HepG2 (cell line): ENCODE measurements at regions not wholly inside any gene's neighbourhood (a gene's known extent, or its start where the extent isn't known, plus 50 kb on each side); places are given as distances from the start of the nearest gene placed in this dataset.

Experiments used
- ATAC-seq: fragments of 200-7000 bp; cut with Tn5 transposase; 3 replicates; pipeline ENCODE4 v1.9.1; 2020; ENCODE audit warnings: mild to moderate bottlenecking, moderate library complexity
- BruUV-seq: library from RNA; stranded (reverse); fragments of 400-500 nt; replicated peaks from 2 replicates; lab custom pipeline; 2021; lab: Mats Ljungman, UMichigan
- CTCF ChIA-PET: fragments of 300-600 bp; formaldehyde crosslinking; extraction: SDS; loops from one replicate; lab custom pipeline; 2021; ENCODE audit warnings: low total read pairs, inconsistent platforms, low intra/inter-chr PET ratio; lab: Yijun Ruan, JAX
- POLR2A ChIA-PET: fragments of 350-600 bp; sonication (Branson Sonifier 250); formaldehyde crosslinking; loops from one replicate; lab custom pipeline; 2020; ENCODE audit warnings: antibody characterized with exemption, inconsistent platforms; lab: Yijun Ruan, JAX
- DNase-seq: peaks from one replicate; pipeline ENCODE4 v3.0.0-alpha.2; 2015; ENCODE audit warnings: low spot score
- FAIRE-seq: peaks from 3 replicates; lab custom pipeline; 2011; peaks lifted over from hg19 to GRCh38; lab: Jason Lieb, UNC
- H2AFZ ChIP-seq: one replicate; pipeline ENCODE4 v1.6.1; 2011; ENCODE audit warnings: low read length, inconsistent platforms
- H3K27ac ChIP-seq: fragments of 300-600 bp; 3 replicates; pipeline ENCODE4 v1.8.0; 2011; ENCODE audit warnings: mixed run types, mild to moderate bottlenecking, mixed read lengths, low read length, inconsistent platforms; ENCODE audit not compliant: insufficient read depth; ENCODE audit errors: extremely low read length
- H3K27me3 ChIP-seq, 2 experiments: fragments of 200-600 bp in 1 of 2; 2 replicates in 1 of 2; 3 replicates in 1 of 2; pipeline versions ENCODE4 v1.6.0 to v1.8.0; 2011; ENCODE audit warnings: low read length in 2 of 2, mild to moderate bottlenecking in 2 of 2, moderate library complexity in 2 of 2, inconsistent platforms in 1 of 2; ENCODE audit not compliant: insufficient read depth in 2 of 2, control insufficient read depth in 1 of 2
- H3K36me3 ChIP-seq, 2 experiments: fragments of 200-600 bp in 1 of 2; replicated peaks in 1 of 2; 2 replicates in 1 of 2; 3 replicates in 1 of 2; pipeline versions ENCODE4 v1.5.1 to v1.8.0; 2011; ENCODE audit warnings: low read length in 2 of 2, inconsistent platforms in 1 of 2; ENCODE audit not compliant: insufficient read depth in 2 of 2, control insufficient read depth in 1 of 2
- H3K4me1 ChIP-seq: 2 replicates; pipeline ENCODE4 v1.5.1; 2012; ENCODE audit warnings: low read length, inconsistent platforms; ENCODE audit not compliant: insufficient read depth
- H3K4me2 ChIP-seq: 2 replicates; pipeline ENCODE4 v1.6.0; 2011; ENCODE audit warnings: low read depth, low read length, inconsistent platforms
- H3K4me3 ChIP-seq, 3 experiments: fragments of 200-600 bp in 1 of 3; sonication (generic), shearing (Covaris generic) in 1 of 3; replicated peaks in 1 of 3; 2 replicates each; pipeline ENCODE4 v1.5.1; 2011 to 2016; ENCODE audit warnings: low read length in 3 of 3, inconsistent platforms in 2 of 3, low read depth in 2 of 3, mild to moderate bottlenecking in 2 of 3, control low read depth in 1 of 3, mixed read lengths in 1 of 3; ENCODE audit not compliant: insufficient read depth in 1 of 3
- H3K79me2 ChIP-seq: one replicate; pipeline ENCODE4 v1.6.1; 2011; ENCODE audit warnings: low read length, inconsistent platforms; ENCODE audit not compliant: insufficient read depth
- H3K9ac ChIP-seq: 2 replicates; pipeline ENCODE4 v1.6.0; 2011; ENCODE audit warnings: mild to moderate bottlenecking, low read depth, low read length, inconsistent platforms; ENCODE audit not compliant: insufficient read depth
- H3K9me3 ChIP-seq: 2 replicates; pipeline ENCODE4 v1.5.1; 2012; ENCODE audit warnings: mild to moderate bottlenecking, low read length
- H4K20me1 ChIP-seq: 2 replicates; pipeline ENCODE4 v1.6.0; 2011; ENCODE audit warnings: inconsistent platforms, mild to moderate bottlenecking, low read length, moderate library complexity; ENCODE audit not compliant: insufficient read depth
- ARID2 ChIP-seq: sonication (generic); formaldehyde crosslinking; IDR thresholded peaks from 2 replicates; pipeline ENCODE4 v1.8.1; 2022; ENCODE audit warnings: mild to moderate bottlenecking, missing genetic modification reagents, borderline replicate concordance
- ARNTL ChIP-seq: sonication (generic); formaldehyde crosslinking; IDR thresholded peaks from 2 replicates; pipeline ENCODE4 v1.4.0; 2020; ENCODE audit warnings: mild to moderate bottlenecking, missing genetic modification reagents
- FOXM1 ChIP-seq: sonication (generic); formaldehyde crosslinking; IDR thresholded peaks from 2 replicates; pipeline ENCODE4 v1.5.0; 2020; ENCODE audit warnings: missing genetic modification reagents
- HHEX ChIP-seq: IDR thresholded peaks from 2 replicates; pipeline ENCODE4 v1.6.1; 2016; ENCODE audit warnings: control low read depth
- RORA ChIP-seq: sonication (generic); formaldehyde crosslinking; IDR thresholded peaks from 2 replicates; pipeline ENCODE4 v1.5.0; 2020; ENCODE audit warnings: mild to moderate bottlenecking, missing genetic modification reagents, moderate library complexity
- SNAI1 ChIP-seq: sonication (generic); formaldehyde crosslinking; IDR thresholded peaks from 2 replicates; pipeline ENCODE4 v1.5.0; 2020; ENCODE audit warnings: mild to moderate bottlenecking, missing genetic modification reagents, borderline replicate concordance
- TIGD3 ChIP-seq: sonication (generic); formaldehyde crosslinking; IDR thresholded peaks from 2 replicates; pipeline ENCODE4 v1.5.1; 2020; ENCODE audit warnings: mild to moderate bottlenecking, missing genetic modification reagents, borderline replicate concordance
- TP53 ChIP-seq: sonication (generic); formaldehyde crosslinking; conservative IDR thresholded peaks from 2 replicates; pipeline ENCODE4 v1.4.0; 2020; ENCODE audit warnings: missing genetic modification reagents
- UBTF ChIP-seq: sonication (generic); formaldehyde crosslinking; IDR thresholded peaks from 2 replicates; pipeline ENCODE4 v1.4.0; 2020; ENCODE audit warnings: mild to moderate bottlenecking, missing genetic modification reagents
- ZNF670 ChIP-seq: sonication (generic); formaldehyde crosslinking; IDR thresholded peaks from 2 replicates; pipeline ENCODE4 v1.8.0; 2022; ENCODE audit warnings: mild to moderate bottlenecking, missing genetic modification reagents, borderline replicate concordance
- ZNF773 ChIP-seq: sonication (generic); formaldehyde crosslinking; IDR thresholded peaks from 2 replicates; pipeline ENCODE4 v1.4.0; 2020; ENCODE audit warnings: missing genetic modification reagents, borderline replicate concordance
- ZNF777 ChIP-seq: sonication (generic); formaldehyde crosslinking; IDR thresholded peaks from 2 replicates; pipeline ENCODE4 v1.4.0; 2020; ENCODE audit warnings: missing genetic modification reagents
- WGBS: methylation state at CpG from one replicate; pipeline ENCODE4 v1.1.6; 2017; ENCODE audit warnings: low lambda C conversion rate; 5-methylcytosine and 5-hydroxymethylcytosine counted together
- in situ Hi-C: cut with HindIII; loops from 2 replicates; pipeline ENCODE4 v1.10.0; 2017; ENCODE audit warnings: low pct_unique_long_range_greater_than_20kb; ENCODE audit not compliant: extremely low pct_ligation_motif_present
- intact Hi-C: fragments of 100-400 bp; cut with micrococcal nuclease; formaldehyde crosslinking; loops from one replicate; pipeline ENCODE4 v1.10.0; 2022; ENCODE audit not compliant: unreplicated experiment
- TF ChIP-seq, protein P1 (sequence below): sonication (generic); formaldehyde crosslinking; IDR thresholded peaks from 2 replicates; pipeline ENCODE4 v1.5.0; 2020; ENCODE audit warnings: mild to moderate bottlenecking, missing genetic modification reagents

GRCh38 chr7:46960970-46961369, 620.9 kb downstream of the TNS3 start:
- H2AFZ ChIP-seq, result no peak overlapping the region
- no peaks in the 10 kb centered on the region for H4K20me1 ChIP-seq
- H3K27me3 ChIP-seq, result no peaks in the 10 kb centered on the region; a peak in 1 of 5 replicates
- in situ Hi-C loops, result no loop called here
- ATAC-seq (no peak), DNase-seq (no peak), FAIRE-seq (no peak)
- no peaks in the 10 kb centered on the region for H3K79me2 ChIP-seq
- H3K36me3 ChIP-seq, result no peaks in the 10 kb centered on the region
- TF ChIP-seq RORA (CRISPR knock-in tag) (no peak), HHEX (CRISPR knock-in tag) (no peak), FOXM1 (CRISPR knock-in tag) (no peak), ZNF773 (no peak), TP53 (CRISPR knock-in tag) (no peak), ARID2 (CRISPR knock-in tag) (no peak), ZNF777 (CRISPR knock-in tag) (no peak), ARNTL (CRISPR knock-in tag) (no peak), ZNF670 (CRISPR knock-in tag) (no peak), SNAI1 (CRISPR knock-in tag) (no peak), TIGD3 (no peak), UBTF (no peak)
- TF ChIP-seq, protein P1, sequence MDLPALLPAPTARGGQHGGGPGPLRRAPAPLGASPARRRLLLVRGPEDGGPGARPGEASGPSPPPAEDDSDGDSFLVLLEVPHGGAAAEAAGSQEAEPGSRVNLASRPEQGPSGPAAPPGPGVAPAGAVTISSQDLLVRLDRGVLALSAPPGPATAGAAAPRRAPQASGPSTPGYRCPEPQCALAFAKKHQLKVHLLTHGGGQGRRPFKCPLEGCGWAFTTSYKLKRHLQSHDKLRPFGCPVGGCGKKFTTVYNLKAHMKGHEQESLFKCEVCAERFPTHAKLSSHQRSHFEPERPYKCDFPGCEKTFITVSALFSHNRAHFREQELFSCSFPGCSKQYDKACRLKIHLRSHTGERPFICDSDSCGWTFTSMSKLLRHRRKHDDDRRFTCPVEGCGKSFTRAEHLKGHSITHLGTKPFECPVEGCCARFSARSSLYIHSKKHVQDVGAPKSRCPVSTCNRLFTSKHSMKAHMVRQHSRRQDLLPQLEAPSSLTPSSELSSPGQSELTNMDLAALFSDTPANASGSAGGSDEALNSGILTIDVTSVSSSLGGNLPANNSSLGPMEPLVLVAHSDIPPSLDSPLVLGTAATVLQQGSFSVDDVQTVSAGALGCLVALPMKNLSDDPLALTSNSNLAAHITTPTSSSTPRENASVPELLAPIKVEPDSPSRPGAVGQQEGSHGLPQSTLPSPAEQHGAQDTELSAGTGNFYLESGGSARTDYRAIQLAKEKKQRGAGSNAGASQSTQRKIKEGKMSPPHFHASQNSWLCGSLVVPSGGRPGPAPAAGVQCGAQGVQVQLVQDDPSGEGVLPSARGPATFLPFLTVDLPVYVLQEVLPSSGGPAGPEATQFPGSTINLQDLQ (CRISPR knock-in tag), result no peak
- no peak overlapping the region for H3K27ac ChIP-seq
- BruUV-seq, result no TSS peak
- no peak overlapping the region for H3K4me3 ChIP-seq
- peaks cover 25% of the 10 kb centered on the region for H3K9me3 ChIP-seq
- POLR2A ChIA-PET, result no interaction called here
- H3K9ac ChIP-seq, result no peak overlapping the region
- CTCF ChIA-PET, result no interaction called here
- intact Hi-C loops, result no loop called here
- no peak overlapping the region for H3K4me2 ChIP-seq
- no peaks in the 10 kb centered on the region for H3K4me1 ChIP-seq
- WGBS, result 3% methylated on average over 3 of the region's 3 CpGs
